Body of pancreas (tissue), 4 donors: ENCODE measurements at regions not wholly inside any gene's neighbourhood (a gene's known extent, or its start where the extent isn't known, plus 50 kb on each side); places are given as distances from the start of the nearest gene placed in this dataset.

Source experiments
- CTCF ChIP-seq, 7 experiments: fragments of 450-650 bp in 4 of 7; fragments of 200-600 bp in 3 of 7; sonication (generic) in 3 of 7; IDR thresholded peaks; one replicate each; pipeline ENCODE4 v1.5.1; 2016 to 2019; ENCODE audit warnings: antibody characterized with exemption in 7 of 7
- POLR2A ChIP-seq, 3 donors: fragments of 450-650 bp; IDR thresholded peaks; one replicate each; pipeline ENCODE4 v1.6.1; 2016; ENCODE audit warnings: antibody characterized with exemption in 3 of 3, mild to moderate bottlenecking in 2 of 3

GRCh38 chr2:125364192-125364983 lies 1291.6 kb upstream of the GYPC start:
- TF ChIP-seq CTCF (IDR thresholded peaks at IDR 0.05) (no peak), POLR2A (IDR thresholded peaks at IDR 0.05) (no peak)
